GM18867 (cell line): ENCODE measurements at regions not wholly inside any gene's neighbourhood (a gene's known extent, or its start where the extent isn't known, plus 50 kb on each side); places are given as distances from the start of the nearest gene placed in this dataset.
A peak's percentile ranks its signal among the peaks of the same experiment; 100 is the strongest.

ENCODE experiments used
- ATAC-seq: cut with Tn5 transposase; IDR thresholded peaks from one replicate; pipeline ENCODE4 v1.9.1; 2021; ENCODE audit warnings: mild to moderate bottlenecking, moderate library complexity; ENCODE audit not compliant: unreplicated experiment

GRCh38 chr10:62885684-62886461, 69.7 kb upstream of the EGR2 start:
- ATAC-seq: no peak

DNA sequence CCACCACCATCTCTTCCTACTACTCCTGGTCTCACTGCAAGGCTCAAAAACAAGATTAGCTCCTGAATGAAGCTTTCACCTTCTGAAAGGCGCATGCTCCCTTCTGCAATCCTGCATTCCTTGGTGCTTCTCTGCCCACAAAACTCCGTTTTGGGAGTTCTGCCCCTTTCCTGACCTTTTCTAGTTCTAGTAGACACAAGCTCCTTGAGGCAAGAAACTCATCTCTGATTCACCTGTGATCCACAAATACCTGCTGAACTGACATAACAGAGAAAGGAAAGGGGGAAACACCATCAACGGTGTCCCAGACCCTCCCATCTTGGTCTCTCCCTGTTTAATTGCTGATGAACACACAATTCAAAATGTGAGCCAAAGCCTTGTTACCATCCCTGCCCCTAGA, 64.0 kb upstream of the EGR2 start:
- no peak for ATAC-seq

- ATAC-seq: no peak
Measured at GRCh38 chr10:62873866-62874265, 57.7 kb upstream of the EGR2 start.

- ATAC-seq: peak; percentile 96
Measured at GRCh38 chr10:62870866-62871265, 54.7 kb upstream of the EGR2 start.

DNA sequence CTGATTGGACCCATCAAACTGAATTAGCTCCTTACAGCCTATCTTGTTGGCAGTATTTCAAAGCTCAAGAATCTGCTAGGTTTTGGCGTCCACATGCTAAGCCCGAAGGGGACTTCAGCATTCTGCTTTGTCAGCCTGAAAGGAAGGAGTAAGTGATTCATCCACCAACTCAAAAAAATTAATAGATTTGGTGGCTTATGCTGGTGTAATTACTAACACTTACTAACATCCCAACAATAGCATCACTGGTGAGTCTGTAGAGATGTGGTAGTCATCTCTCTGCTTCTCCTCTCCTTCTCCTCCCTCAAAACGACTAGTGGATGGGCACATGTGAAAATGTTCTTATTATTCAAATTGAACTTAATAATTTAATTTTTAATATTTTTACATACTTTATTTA, 53.8 kb upstream of the EGR2 start:
- ATAC-seq: no peak

GRCh38 chr10:62866941-62867340, 50.8 kb upstream of the EGR2 start:
- no peak for ATAC-seq

- ATAC-seq: no peak
Measured at GRCh38 chr10:62866451-62866850, 50.3 kb upstream of the EGR2 start.
